ENCODE measurements at regions not wholly inside any gene's neighbourhood (a gene's known extent, or its start where the extent isn't known, plus 50 kb on each side); places are given as distances from the start of the nearest gene placed in this dataset.

GRCh38 chr2:12451726-12452125 lies 265.0 kb upstream of the TRIB2 start:
- no peak for TF ChIP-seq CTCF (conservative IDR thresholded peaks at IDR 0.05; ENCODE audit: low read depth, low read length)
- no peak for DNase-seq (ENCODE audit: low read depth)
- no peak overlapping the region for H3K4me3 ChIP-seq (ENCODE audit: low read length)

GRCh38 chr2:12452185-12452584 lies 264.6 kb upstream of the TRIB2 start:
- no peak overlapping the region for H3K4me3 ChIP-seq (ENCODE audit: low read length)

GRCh38 chr2:12453731-12454130 lies 263.0 kb upstream of the TRIB2 start:
- DNase-seq (ENCODE audit: low read depth) = no peak
- no peak overlapping the region for H3K4me3 ChIP-seq (ENCODE audit: low read length)
- TF ChIP-seq CTCF (conservative IDR thresholded peaks at IDR 0.05; ENCODE audit: low read depth, low read length) = no peak

More at GRCh38 chr2:12452185-12452584, 264.6 kb upstream of the TRIB2 start:
- no peak for DNase-seq (ENCODE audit: low read depth)
- no peak for TF ChIP-seq CTCF (conservative IDR thresholded peaks at IDR 0.05; ENCODE audit: low read depth, low read length)

- H3K4me3 ChIP-seq (ENCODE audit: low read length) = no peak overlapping the region
- no peak for TF ChIP-seq CTCF (conservative IDR thresholded peaks at IDR 0.05; ENCODE audit: low read depth, low read length)
Measured at GRCh38 chr2:12455661-12456060, 261.1 kb upstream of the TRIB2 start.

GRCh38 chr2:12456293-12457106 lies 260.2 kb upstream of the TRIB2 start:
- peak; percentile 66 for DNase-seq (ENCODE audit: low read depth)
- H3K4me3 ChIP-seq (ENCODE audit: low read length) = no peak overlapping the region

More at GRCh38 chr2:12455661-12456060, 261.1 kb upstream of the TRIB2 start:
- no peak for DNase-seq (ENCODE audit: low read depth)

GRCh38 chr2:12457831-12458230 lies 258.9 kb upstream of the TRIB2 start:
- DNase-seq (ENCODE audit: low read depth) = no peak
- no peak overlapping the region for H3K4me3 ChIP-seq (ENCODE audit: low read length)
- TF ChIP-seq CTCF (conservative IDR thresholded peaks at IDR 0.05; ENCODE audit: low read depth, low read length) = no peak

More at GRCh38 chr2:12456293-12457106, 260.2 kb upstream of the TRIB2 start:
- no peak for TF ChIP-seq CTCF (conservative IDR thresholded peaks at IDR 0.05; ENCODE audit: low read depth, low read length)

- no peak for TF ChIP-seq CTCF (conservative IDR thresholded peaks at IDR 0.05; ENCODE audit: low read depth, low read length)
- DNase-seq (ENCODE audit: low read depth) = no peak
- H3K4me3 ChIP-seq (ENCODE audit: low read length) = no peak overlapping the region
Measured at GRCh38 chr2:12463189-12463588, 253.5 kb upstream of the TRIB2 start.
